ENCODE measurements at regions not wholly inside any gene's neighbourhood (a gene's known extent, or its start where the extent isn't known, plus 50 kb on each side); places are given as distances from the start of the nearest gene placed in this dataset.

DNA sequence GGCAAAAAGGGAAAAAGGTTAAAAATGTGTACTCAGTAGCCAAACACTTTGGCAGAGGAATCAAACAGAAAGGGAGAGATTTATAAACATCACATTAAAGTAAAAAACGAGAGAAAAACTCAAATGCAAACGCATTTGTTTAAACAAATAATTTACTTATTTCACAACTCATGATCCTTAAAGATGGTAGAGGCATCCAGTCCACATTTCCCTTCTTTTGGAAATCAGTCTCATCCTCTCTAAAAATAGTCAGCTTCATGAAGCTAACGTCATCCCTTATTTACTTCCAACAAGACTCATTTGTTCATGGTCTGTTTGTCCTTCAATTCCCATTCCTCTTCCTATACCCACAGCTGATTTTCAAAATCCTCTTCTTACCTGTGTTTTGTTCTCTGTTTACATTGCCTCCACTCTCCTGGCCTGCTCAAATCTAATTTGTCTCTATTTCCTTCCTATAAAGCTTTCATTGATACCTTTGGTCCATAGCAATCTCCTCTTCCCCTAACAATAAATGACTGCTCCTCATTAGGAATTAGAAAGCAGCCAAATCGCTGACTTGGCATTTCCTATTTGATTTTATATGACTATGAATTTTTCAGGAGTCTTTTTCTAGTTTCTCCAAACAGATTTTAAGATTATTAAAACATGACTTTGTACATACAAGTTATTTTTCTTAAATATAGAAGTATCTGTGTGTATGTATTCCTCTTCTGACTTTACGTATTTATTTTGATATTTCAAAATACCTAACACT is 805.3 kb downstream of the TLE1 start:
- Mint-ChIP-seq H3K4me1 (ENCODE audit: low read depth) (no peaks in the 10 kb centered on the region), H3K36me3 (no peaks in the 10 kb centered on the region), H3K4me3 (no peak overlapping the region), H3K9me3 (ENCODE audit: low read depth) (no peaks in the 10 kb centered on the region), H3K27me3 (peaks cover 1% of the 10 kb centered on the region), H3K27ac (no peak overlapping the region)

DNA sequence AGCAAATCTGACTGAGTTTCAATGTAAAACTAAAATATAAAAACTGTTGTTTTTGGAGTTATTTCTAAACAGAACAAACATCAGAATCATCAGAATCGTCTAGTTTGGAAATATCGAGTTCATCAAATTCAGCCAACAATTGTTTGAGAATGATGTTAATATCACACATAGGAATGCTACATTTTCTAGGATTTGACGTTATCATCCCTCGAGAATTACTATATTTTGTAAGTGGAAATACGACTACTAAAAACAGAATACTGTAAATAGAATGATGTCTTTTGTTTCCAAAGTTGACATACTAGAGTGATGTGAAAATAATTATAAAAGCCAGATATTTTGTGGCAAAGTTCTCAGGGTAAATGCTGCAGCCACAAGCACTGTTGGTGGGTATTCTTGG is 805.9 kb downstream of the TLE1 start:
- peaks cover 1% of the 10 kb centered on the region for H3K27me3 Mint-ChIP-seq
- no peaks in the 10 kb centered on the region for H3K9me3 Mint-ChIP-seq (ENCODE audit: low read depth)
- H3K36me3 Mint-ChIP-seq, result no peaks in the 10 kb centered on the region
- H3K4me3 Mint-ChIP-seq, result no peak overlapping the region
- no peaks in the 10 kb centered on the region for H3K4me1 Mint-ChIP-seq (ENCODE audit: low read depth)
- H3K27ac Mint-ChIP-seq, result no peak overlapping the region

DNA sequence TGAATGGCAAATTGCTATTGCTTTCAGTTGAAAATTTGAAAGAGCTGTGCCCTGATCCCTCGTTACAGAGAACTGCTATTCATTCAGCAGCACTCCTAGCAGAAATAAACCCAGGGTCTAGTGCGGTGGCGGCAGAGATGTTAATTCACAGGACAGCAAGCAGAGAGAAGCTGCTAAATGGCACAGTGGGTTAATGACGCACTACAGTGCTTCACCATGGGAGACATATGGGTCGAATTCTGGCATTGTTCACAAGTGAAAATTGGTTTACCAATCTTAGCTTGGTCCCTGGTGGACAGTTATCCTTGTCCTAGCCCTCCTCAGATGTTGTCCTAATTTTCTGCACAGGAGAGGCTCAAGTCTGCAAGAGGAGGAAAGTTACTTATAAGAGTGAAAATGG is 807.4 kb downstream of the TLE1 start:
- Mint-ChIP-seq H3K27ac (no peak overlapping the region), H3K4me1 (ENCODE audit: low read depth) (no peaks in the 10 kb centered on the region), H3K4me3 (no peak overlapping the region), H3K36me3 (no peaks in the 10 kb centered on the region), H3K9me3 (ENCODE audit: low read depth) (no peaks in the 10 kb centered on the region), H3K27me3 (peaks cover 1% of the 10 kb centered on the region)

DNA sequence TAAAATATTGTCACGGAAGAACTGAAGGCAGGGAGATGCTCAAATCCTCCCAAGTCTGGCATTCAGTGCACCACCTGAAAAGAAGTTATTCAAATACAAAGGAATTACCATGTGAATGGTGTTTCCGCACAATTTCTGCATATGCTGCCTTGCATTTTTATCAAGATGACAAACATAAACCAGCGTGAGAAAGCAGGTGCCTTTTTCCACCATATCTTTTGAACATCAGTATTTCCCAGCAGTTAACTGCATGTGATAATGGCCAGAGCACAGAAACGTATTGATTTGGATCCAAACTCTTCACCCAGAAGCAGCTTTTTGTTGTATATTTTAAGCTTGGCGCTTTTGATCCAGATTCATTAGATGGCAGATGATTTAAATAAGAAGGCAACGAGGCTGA is 808.0 kb downstream of the TLE1 start:
- Mint-ChIP-seq H3K36me3 (no peaks in the 10 kb centered on the region), H3K4me1 (ENCODE audit: low read depth) (no peaks in the 10 kb centered on the region), H3K27ac (no peak overlapping the region), H3K4me3 (no peak overlapping the region), H3K27me3 (peaks cover 1% of the 10 kb centered on the region), H3K9me3 (ENCODE audit: low read depth) (no peaks in the 10 kb centered on the region)

DNA sequence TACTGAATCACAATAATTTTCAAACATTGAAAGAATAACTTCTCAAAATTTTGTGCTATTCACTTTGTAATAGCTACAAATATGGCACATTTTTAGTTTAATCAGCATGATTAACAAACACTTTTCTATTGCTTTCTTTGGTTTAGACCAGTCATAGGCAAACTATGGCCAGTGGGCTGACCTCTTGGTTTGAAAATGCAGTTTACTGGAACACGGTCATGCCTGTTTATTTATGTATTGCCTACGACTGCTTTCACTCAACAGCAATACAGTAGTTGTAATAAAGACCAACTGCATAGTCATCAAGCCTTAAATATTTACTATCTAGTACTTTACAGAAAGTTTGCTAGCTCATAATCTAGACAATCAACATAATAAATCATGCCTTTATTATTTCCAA is 810.8 kb downstream of the TLE1 start:
- Mint-ChIP-seq H3K4me1 (ENCODE audit: low read depth) (no peaks in the 10 kb centered on the region), H3K27me3 (no peaks in the 10 kb centered on the region), H3K27ac (no peak overlapping the region), H3K36me3 (no peaks in the 10 kb centered on the region), H3K4me3 (no peak overlapping the region), H3K9me3 (ENCODE audit: low read depth) (no peaks in the 10 kb centered on the region)

DNA sequence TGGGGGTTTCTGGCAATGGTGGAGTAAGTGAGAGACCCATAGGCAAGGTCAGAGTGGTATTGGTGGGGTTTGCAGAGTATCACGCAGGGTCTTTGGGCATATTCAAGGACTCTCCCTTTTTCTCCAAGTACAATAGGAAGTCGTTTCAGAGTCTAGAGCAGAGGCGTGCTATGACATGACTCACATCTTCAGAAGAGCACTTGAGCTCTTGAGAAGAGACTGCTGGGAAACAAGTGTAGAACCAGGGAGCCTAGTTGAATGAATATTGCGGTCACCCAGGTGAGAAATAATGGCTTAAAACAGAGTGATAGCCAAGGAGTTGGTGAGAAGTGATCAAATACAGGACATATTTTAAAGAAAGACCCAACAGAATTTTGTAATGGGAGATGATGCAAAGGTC is 813.4 kb downstream of the TLE1 start:
- Mint-ChIP-seq H3K27me3 (no peaks in the 10 kb centered on the region), H3K4me1 (ENCODE audit: low read depth) (no peaks in the 10 kb centered on the region), H3K9me3 (ENCODE audit: low read depth) (no peaks in the 10 kb centered on the region), H3K4me3 (no peak overlapping the region), H3K36me3 (no peaks in the 10 kb centered on the region), H3K27ac (no peak overlapping the region)

DNA sequence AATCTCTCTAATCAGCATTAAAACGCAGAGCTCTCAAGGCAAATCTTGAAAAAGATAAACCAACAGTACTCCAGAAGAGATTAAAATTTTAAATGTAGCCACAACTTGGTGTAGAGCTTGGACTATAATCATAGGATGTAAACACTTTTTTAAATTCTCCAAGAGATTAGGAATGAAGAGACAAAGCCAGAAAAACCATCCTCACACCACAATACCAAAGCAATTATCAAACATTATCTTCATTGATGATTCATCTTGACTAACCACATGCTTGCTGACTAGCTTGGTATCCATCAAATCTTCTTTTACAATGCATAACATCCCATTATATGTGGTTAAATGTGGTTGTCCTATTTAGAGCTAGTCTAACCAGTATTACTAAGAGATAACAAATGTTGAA is 815.1 kb downstream of the TLE1 start:
- no peaks in the 10 kb centered on the region for H3K36me3 Mint-ChIP-seq

DNA sequence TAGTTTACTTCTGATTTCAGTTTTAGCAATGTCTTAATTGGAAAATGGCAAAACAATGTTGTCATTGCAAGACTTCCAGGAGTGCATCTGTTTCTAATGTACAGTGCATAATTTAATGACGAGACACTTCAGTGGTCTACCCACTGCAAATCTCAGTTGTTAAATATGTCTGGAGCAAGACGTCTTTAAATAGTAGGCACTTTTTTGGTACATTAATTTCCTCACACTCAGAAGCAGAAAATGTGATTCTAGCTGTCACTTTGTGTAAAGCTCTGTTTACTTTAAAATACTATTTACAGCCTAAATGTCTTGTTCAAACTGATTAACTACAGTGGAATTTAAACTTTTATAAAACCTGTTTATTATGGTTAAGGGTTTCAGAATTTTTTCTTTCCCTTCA is 815.5 kb downstream of the TLE1 start:
- H3K27me3 Mint-ChIP-seq, result no peaks in the 10 kb centered on the region
- no peak overlapping the region for H3K4me3 Mint-ChIP-seq
- no peaks in the 10 kb centered on the region for H3K36me3 Mint-ChIP-seq
- no peaks in the 10 kb centered on the region for H3K4me1 Mint-ChIP-seq (ENCODE audit: low read depth)
- no peak overlapping the region for H3K27ac Mint-ChIP-seq
- H3K9me3 Mint-ChIP-seq (ENCODE audit: low read depth), result no peaks in the 10 kb centered on the region

More for the DNA sequence above, 815.1 kb downstream of the TLE1 start:
- H3K9me3 Mint-ChIP-seq (ENCODE audit: low read depth), result no peaks in the 10 kb centered on the region
- H3K27ac Mint-ChIP-seq, result no peak overlapping the region
- no peak overlapping the region for H3K4me3 Mint-ChIP-seq
- no peaks in the 10 kb centered on the region for H3K4me1 Mint-ChIP-seq (ENCODE audit: low read depth)
- H3K27me3 Mint-ChIP-seq, result no peaks in the 10 kb centered on the region

DNA sequence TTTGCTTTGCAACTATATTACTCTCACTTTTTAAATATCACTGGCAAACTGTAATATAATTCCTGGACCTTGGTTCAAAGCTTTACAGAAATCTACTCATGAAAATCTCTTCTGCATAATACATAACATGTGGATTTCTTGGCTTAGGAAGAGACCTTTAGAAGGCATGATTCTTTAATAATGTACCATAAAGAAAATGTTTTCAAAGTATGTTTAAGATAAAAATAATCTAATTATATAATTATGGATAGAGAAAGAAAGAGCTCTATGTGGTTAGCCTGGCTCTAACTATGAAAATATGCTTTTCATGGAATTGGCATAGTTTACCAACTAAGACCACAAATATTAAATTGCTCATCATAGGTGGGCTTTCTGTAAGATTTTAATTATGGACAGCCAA is 817.8 kb downstream of the TLE1 start:
- no peak overlapping the region for H3K27ac Mint-ChIP-seq
- no peak overlapping the region for H3K4me3 Mint-ChIP-seq
- H3K4me1 Mint-ChIP-seq (ENCODE audit: low read depth), result no peaks in the 10 kb centered on the region

DNA sequence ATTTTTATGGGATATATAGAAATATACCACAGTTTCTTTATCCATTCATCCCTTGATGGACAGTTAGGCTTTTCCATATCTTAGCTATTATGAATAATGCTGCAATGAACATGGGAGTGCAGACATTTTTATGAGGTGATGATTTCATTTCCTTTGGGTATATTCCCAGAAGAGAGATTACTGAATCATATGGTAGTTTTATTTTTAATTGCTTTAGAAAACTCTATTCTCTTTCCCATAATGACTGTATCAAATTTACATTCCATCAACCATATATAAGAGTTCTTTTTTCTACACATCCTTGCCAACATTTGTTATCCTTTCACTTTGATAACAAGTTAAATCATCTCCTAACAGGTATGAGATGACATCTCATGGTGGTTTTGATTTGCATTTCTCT is 821.6 kb downstream of the TLE1 start:
- H3K9me3 Mint-ChIP-seq (ENCODE audit: low read depth), result peaks cover 13% of the 10 kb centered on the region
- H3K4me3 Mint-ChIP-seq, result no peak overlapping the region
- no peaks in the 10 kb centered on the region for H3K4me1 Mint-ChIP-seq (ENCODE audit: low read depth)
- no peaks in the 10 kb centered on the region for H3K36me3 Mint-ChIP-seq
- no peaks in the 10 kb centered on the region for H3K27me3 Mint-ChIP-seq
- H3K27ac Mint-ChIP-seq, result no peak overlapping the region

More for the DNA sequence above, 817.8 kb downstream of the TLE1 start:
- Mint-ChIP-seq H3K27me3 (no peaks in the 10 kb centered on the region), H3K36me3 (no peaks in the 10 kb centered on the region), H3K9me3 (ENCODE audit: low read depth) (peaks cover 3% of the 10 kb centered on the region)

DNA sequence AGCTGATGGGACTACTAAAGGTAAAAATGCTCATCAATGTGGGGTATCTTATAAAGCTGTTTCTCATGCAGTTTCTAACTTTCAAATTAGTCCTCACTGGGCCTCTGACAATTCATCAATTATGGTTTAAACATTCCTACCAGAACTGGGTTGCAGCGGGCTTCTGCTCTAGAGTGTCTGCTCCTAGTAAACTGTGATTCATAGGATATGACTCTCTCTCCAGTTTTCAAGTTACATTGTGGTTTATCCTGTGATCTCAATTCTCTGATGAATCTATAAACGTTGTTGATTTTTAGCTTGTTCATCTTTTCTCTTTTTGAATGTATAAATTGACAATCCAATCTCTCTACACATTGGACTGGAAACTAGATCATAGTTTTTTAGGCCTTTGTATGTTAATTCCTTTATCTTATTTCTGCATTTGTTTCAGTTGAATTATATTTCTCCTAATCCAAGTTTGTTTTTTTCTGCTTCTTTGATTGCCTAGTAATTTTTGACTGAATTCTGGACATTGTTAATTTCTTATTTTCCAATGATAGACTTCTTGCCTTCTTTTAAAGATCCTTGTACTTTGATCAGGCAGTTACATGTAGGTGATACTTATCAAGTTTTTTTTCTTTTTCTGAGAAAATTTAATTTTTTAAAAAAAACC is 822.6 kb downstream of the TLE1 start:
- no peaks in the 10 kb centered on the region for H3K27me3 Mint-ChIP-seq
- peaks cover 13% of the 10 kb centered on the region for H3K9me3 Mint-ChIP-seq (ENCODE audit: low read depth)
- no peak overlapping the region for H3K27ac Mint-ChIP-seq
- no peaks in the 10 kb centered on the region for H3K36me3 Mint-ChIP-seq
- H3K4me1 Mint-ChIP-seq (ENCODE audit: low read depth), result no peaks in the 10 kb centered on the region
- no peak overlapping the region for H3K4me3 Mint-ChIP-seq

DNA sequence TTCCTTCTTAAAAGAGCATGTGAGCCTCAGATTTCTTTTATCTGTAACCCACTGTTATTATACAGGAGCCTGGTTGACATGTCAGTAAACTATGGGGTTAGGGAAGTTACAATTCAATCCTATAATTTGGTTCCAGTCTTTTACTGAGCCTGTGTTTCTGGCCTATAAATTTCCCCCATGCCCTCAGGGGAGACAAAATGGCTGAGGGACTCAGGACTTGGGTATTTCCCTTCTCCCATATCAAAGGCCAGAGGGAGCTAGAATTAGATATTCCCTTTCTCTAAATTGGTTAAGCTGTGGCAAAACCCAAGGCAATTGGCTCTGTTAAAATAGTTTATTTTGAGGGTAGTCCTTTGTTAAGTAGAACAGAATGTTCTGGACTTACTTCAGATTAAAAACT is 823.2 kb downstream of the TLE1 start:
- H3K9me3 Mint-ChIP-seq (ENCODE audit: low read depth), result peaks cover 13% of the 10 kb centered on the region
- H3K27me3 Mint-ChIP-seq, result no peaks in the 10 kb centered on the region
- no peaks in the 10 kb centered on the region for H3K36me3 Mint-ChIP-seq
- no peaks in the 10 kb centered on the region for H3K4me1 Mint-ChIP-seq (ENCODE audit: low read depth)
- no peak overlapping the region for H3K4me3 Mint-ChIP-seq
- no peak overlapping the region for H3K27ac Mint-ChIP-seq

DNA sequence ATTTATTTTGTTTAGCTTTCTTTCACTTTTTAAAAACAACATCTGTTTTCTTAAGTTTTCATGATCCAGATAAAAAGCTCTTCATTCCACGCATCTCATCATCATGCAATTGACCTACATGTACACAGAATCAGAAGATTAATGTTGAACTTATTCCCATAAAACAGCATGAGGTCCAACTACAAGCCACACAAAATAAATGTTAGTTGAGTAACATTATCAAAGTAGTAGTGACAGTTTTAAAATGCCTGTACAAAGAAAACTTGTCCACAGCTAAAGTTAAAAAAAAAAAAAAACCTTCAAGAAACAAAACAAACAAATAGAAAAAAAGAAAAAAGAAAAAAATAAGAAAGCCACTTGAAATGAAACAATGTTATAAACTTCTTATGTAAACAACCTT is 846.3 kb downstream of the TLE1 start:
- H3K9me3 Mint-ChIP-seq (ENCODE audit: low read depth), result peaks cover 4% of the 10 kb centered on the region
- no peak overlapping the region for H3K4me3 Mint-ChIP-seq
- no peaks in the 10 kb centered on the region for H3K36me3 Mint-ChIP-seq
- no peaks in the 10 kb centered on the region for H3K4me1 Mint-ChIP-seq (ENCODE audit: low read depth)
- H3K27ac Mint-ChIP-seq, result no peak overlapping the region
- H3K27me3 Mint-ChIP-seq, result no peaks in the 10 kb centered on the region

DNA sequence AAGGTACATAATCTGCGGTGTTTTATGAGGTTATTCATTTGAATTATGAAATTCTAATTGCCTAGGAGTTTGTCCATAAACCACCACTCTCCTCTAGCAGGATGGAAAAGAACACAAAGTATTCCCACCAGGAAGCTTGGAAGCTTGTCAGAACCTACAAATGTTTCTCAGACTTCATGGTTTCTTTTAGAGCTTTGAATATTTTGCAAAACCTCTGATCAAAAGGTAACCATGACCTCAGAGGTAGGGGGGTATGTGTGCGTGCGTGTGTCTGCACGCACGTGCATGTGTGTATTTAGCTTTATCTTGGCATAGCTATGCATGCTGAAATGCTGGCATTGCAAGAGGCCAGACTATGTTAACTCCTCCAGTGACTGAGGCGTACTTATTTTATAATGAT is 847.0 kb downstream of the TLE1 start:
- Mint-ChIP-seq H3K4me3 (no peak overlapping the region), H3K27ac (no peak overlapping the region), H3K36me3 (no peaks in the 10 kb centered on the region), H3K4me1 (ENCODE audit: low read depth) (no peaks in the 10 kb centered on the region), H3K27me3 (no peaks in the 10 kb centered on the region), H3K9me3 (ENCODE audit: low read depth) (peaks cover 4% of the 10 kb centered on the region)

DNA sequence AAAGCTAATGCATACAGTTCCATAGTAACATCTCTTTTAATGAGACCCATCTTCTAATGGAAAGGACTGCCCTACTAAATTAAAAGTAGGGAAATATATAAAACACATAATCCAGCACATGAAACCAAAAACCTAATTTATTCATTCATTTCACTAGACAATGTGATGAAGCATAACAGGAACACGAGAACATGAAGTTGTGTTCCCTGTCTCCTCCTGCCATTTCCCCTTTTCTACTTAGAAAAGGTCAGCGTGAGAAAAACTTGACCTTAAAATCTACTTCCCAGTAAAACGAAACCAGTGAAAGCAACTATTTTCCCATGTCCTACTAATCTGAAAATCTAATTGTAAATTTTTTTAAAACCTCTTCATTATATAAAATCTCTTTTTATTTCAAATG is 847.5 kb downstream of the TLE1 start:
- H3K27ac Mint-ChIP-seq, result no peak overlapping the region
- H3K27me3 Mint-ChIP-seq, result no peaks in the 10 kb centered on the region
- H3K36me3 Mint-ChIP-seq, result no peaks in the 10 kb centered on the region
- H3K4me1 Mint-ChIP-seq (ENCODE audit: low read depth), result no peaks in the 10 kb centered on the region
- H3K4me3 Mint-ChIP-seq, result no peak overlapping the region
- H3K9me3 Mint-ChIP-seq (ENCODE audit: low read depth), result peaks cover 4% of the 10 kb centered on the region
